Progenitor cell of endocrine pancreas (in vitro differentiated cells): ENCODE measurements at regions not wholly inside any gene's neighbourhood (a gene's known extent, or its start where the extent isn't known, plus 50 kb on each side); places are given as distances from the start of the nearest gene placed in this dataset.

ENCODE experiments used
- DNase-seq: peaks from one replicate; pipeline ENCODE4 v3.0.0; 2021; ENCODE audit warnings: low spot score; ENCODE audit not compliant: unreplicated experiment
- H3K27ac Mint-ChIP-seq: 2 replicates; pipeline ENCODE4 v1.8.0; 2021; ENCODE audit warnings: mild to moderate bottlenecking, moderate library complexity, mixed read lengths
- H3K27me3 Mint-ChIP-seq: 2 replicates; pipeline ENCODE4 v1.8.0; 2021; ENCODE audit warnings: mixed read lengths
- H3K36me3 Mint-ChIP-seq: 2 replicates; pipeline ENCODE4 v1.8.0; 2022; ENCODE audit warnings: mixed read lengths; ENCODE audit not compliant: insufficient read depth
- H3K4me1 Mint-ChIP-seq: 2 replicates; pipeline ENCODE4 v1.8.0; 2021; ENCODE audit warnings: low read depth, mixed read lengths
- H3K4me3 Mint-ChIP-seq: 2 replicates; pipeline ENCODE4 v1.8.0; 2021; ENCODE audit warnings: low read depth, mild to moderate bottlenecking, moderate library complexity, mixed read lengths
- H3K9me3 Mint-ChIP-seq: 2 replicates; pipeline ENCODE4 v1.8.0; 2021; ENCODE audit warnings: low read depth, mixed read lengths
- TF ChIP-seq, protein P1 (sequence below): fragments of 200-600 bp; sonication (generic); IDR thresholded peaks from one replicate; pipeline ENCODE4 v1.5.0; 2021; ENCODE audit warnings: antibody characterized with exemption, mild to moderate bottlenecking; ENCODE audit not compliant: unreplicated experiment

DNA sequence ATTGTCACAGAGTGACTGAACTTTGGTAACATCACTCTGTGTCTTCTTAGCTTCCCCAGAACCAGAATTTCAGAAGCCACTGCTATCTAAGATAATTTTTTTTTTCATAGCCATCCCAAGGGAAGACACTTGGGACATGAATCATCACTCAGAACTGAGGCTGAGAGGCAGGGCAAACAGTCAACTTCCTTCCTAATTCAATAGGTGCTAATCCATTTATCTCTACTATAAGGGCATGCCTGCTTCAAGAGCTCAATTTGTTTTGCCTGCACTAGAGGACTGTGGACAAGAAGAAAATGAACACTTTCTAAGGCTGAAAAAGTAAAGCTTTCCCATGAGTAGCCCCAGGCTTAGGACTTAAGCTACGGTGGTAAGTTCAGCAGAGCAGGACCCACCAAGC, 56.7 kb upstream of the MYRIP start:
- no peaks in the 10 kb centered on the region for H3K36me3 Mint-ChIP-seq
- TF ChIP-seq, protein P1, sequence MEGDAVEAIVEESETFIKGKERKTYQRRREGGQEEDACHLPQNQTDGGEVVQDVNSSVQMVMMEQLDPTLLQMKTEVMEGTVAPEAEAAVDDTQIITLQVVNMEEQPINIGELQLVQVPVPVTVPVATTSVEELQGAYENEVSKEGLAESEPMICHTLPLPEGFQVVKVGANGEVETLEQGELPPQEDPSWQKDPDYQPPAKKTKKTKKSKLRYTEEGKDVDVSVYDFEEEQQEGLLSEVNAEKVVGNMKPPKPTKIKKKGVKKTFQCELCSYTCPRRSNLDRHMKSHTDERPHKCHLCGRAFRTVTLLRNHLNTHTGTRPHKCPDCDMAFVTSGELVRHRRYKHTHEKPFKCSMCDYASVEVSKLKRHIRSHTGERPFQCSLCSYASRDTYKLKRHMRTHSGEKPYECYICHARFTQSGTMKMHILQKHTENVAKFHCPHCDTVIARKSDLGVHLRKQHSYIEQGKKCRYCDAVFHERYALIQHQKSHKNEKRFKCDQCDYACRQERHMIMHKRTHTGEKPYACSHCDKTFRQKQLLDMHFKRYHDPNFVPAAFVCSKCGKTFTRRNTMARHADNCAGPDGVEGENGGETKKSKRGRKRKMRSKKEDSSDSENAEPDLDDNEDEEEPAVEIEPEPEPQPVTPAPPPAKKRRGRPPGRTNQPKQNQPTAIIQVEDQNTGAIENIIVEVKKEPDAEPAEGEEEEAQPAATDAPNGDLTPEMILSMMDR, result no peak
- H3K27ac Mint-ChIP-seq, result no peak overlapping the region
- peaks cover 3% of the 10 kb centered on the region for H3K9me3 Mint-ChIP-seq
- no peaks in the 10 kb centered on the region for H3K27me3 Mint-ChIP-seq
- no peak overlapping the region for H3K4me3 Mint-ChIP-seq
- no peak for DNase-seq
- peaks cover 25% of the 10 kb centered on the region for H3K4me1 Mint-ChIP-seq

DNA sequence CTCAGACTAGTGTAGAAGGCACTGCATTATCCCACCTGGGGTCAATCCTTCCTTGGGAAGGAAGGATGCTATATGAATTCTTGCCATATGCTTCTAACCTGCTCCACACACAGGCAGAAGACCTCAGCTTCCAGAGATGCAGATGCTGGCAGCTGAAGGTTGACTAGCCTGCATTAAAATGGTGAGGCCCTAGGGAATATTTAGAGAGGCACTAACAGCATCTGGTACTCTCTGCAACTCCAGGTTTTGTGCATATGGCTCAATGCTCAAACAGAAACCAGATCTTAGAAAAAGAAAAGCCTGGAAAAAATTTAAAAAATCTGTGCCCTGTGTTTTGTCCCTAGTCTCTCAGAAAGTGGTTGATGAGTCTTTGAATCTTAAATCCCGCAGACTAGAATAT, 56.0 kb upstream of the MYRIP start:
- Mint-ChIP-seq H3K9me3 (peaks cover 3% of the 10 kb centered on the region), H3K4me1 (peaks cover 25% of the 10 kb centered on the region), H3K4me3 (no peak overlapping the region), H3K27ac (no peak overlapping the region), H3K36me3 (no peaks in the 10 kb centered on the region), H3K27me3 (no peaks in the 10 kb centered on the region)
- TF ChIP-seq, protein P1, result no peak
- DNase-seq, result no peak

DNA sequence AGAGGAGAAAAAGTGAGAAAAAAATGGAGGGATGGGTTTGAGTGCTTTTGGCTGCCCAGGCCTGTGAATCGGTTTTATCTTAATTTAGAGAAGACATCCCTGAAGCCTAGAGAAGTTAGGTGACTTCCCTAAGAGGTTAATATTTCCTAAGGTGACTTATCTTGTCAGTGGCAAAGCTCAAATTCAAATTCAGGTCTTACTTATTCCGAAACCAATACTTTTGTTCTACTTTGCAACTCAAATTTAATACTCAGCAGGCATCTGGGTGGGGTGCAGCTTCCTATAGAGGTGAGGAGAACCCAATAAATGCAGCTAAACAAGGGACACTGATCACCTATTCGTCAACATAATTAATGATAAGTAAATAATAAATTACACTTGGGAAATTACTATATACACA, 54.9 kb upstream of the MYRIP start:
- Mint-ChIP-seq H3K36me3 (no peaks in the 10 kb centered on the region), H3K9me3 (peaks cover 3% of the 10 kb centered on the region), H3K27ac (no peak overlapping the region), H3K27me3 (no peaks in the 10 kb centered on the region), H3K4me3 (no peak overlapping the region), H3K4me1 (peaks cover 25% of the 10 kb centered on the region)
- no peak for DNase-seq
- TF ChIP-seq, protein P1, result no peak

DNA sequence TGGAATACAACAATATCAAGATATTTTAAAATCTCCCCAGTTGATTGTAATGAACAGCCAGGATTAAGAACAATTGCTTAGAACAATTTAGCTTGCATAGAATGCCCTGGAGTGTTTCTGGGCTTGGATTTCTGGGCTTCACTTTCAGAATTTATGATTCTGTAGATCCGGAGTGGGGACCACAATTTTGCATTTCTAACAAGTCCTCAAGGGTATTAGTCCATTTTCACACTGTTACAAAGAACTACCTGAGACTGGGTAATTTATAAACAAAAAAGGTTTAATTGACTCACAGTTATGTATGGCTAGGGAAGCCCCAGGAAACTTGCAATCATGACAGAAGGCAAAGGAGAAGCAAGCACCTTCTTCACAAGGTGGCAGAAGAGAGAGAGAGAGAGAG, 54.3 kb upstream of the MYRIP start:
- Mint-ChIP-seq H3K27me3 (no peaks in the 10 kb centered on the region), H3K4me1 (peaks cover 25% of the 10 kb centered on the region), H3K27ac (no peak overlapping the region), H3K36me3 (no peaks in the 10 kb centered on the region), H3K9me3 (peaks cover 3% of the 10 kb centered on the region), H3K4me3 (no peak overlapping the region)
- no peak for DNase-seq
- TF ChIP-seq, protein P1, result no peak

DNA sequence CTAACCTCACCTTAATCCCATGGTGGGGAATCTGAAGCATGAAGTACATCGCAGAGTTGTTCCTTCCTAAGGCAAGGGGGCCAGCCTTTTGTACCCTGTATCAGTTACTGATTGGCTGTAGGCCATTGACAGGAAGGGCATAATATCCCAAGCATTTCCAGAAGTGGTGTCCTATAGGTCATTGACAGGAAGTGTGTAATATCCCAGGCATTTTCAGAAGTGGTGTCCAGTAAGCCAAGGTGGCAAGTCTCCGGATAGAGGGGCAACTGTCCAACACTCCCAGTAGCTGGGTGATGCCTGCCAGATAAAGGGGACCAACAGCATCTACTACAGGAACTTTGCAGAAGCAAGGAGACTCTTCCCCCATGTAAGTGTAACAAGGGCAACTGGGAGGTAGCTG, 52.1 kb upstream of the MYRIP start:
- Mint-ChIP-seq H3K27me3 (peaks cover 6% of the 10 kb centered on the region), H3K4me3 (no peak overlapping the region), H3K36me3 (no peaks in the 10 kb centered on the region), H3K27ac (no peak overlapping the region), H3K4me1 (peaks cover 10% of the 10 kb centered on the region), H3K9me3 (peaks cover 3% of the 10 kb centered on the region)
- TF ChIP-seq, protein P1, result no peak
- no peak for DNase-seq
